ENCODE measurements at regions not wholly inside any gene's neighbourhood (a gene's known extent, or its start where the extent isn't known, plus 50 kb on each side); places are given as distances from the start of the nearest gene placed in this dataset.

DNA sequence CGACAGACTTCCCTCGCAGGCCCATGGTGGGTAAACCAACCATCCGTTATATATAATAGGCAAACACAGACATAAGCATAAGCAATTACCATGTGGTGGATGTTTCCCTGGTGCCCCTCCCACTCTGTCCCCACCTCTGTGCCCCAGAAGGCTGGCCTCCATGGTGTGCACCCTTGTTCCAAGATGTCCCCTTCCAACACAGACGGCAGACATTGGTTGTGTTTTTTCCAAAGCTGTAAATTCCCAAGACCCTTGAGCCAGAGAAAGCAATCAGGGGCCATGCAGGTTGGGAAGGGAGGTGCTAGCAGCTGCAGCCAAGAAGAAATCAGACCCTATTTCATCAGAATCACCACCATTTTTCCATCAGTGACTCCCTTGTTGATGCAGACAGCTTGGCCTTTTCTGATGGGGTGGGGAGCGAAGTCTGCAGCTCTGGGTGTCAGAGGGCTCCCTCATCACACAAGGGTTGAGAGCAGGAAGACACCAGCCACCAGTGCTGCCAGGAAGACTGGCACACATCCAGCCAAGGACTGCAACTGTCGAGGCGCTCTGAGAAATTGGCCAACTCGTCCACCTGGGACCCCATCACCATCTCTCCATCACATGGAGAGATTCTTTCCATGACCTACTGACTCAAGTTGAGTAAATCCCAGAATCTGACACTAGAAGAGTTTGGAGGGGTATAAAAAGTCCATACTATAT, 86.8 kb upstream of the CHST15 start:
- Histone ChIP-seq H3K27ac (no peak overlapping the region), H3K4me3 (no peak overlapping the region), H3K36me3 (no peaks in the 10 kb centered on the region), H3K9me3 (no peaks in the 10 kb centered on the region), H3K27me3 (no peaks in the 10 kb centered on the region), H3K4me1 (peaks cover 0 to 2% of the 10 kb centered on the region in 2 donors)
- intact Hi-C loops (cut with DNase I): no loop called here
- TF ChIP-seq, protein P1, sequence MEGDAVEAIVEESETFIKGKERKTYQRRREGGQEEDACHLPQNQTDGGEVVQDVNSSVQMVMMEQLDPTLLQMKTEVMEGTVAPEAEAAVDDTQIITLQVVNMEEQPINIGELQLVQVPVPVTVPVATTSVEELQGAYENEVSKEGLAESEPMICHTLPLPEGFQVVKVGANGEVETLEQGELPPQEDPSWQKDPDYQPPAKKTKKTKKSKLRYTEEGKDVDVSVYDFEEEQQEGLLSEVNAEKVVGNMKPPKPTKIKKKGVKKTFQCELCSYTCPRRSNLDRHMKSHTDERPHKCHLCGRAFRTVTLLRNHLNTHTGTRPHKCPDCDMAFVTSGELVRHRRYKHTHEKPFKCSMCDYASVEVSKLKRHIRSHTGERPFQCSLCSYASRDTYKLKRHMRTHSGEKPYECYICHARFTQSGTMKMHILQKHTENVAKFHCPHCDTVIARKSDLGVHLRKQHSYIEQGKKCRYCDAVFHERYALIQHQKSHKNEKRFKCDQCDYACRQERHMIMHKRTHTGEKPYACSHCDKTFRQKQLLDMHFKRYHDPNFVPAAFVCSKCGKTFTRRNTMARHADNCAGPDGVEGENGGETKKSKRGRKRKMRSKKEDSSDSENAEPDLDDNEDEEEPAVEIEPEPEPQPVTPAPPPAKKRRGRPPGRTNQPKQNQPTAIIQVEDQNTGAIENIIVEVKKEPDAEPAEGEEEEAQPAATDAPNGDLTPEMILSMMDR (IDR thresholded peaks at IDR 0.05): no peak
- DNase-seq (ENCODE audit: low spot score in 2 of 2): no peak

DNA sequence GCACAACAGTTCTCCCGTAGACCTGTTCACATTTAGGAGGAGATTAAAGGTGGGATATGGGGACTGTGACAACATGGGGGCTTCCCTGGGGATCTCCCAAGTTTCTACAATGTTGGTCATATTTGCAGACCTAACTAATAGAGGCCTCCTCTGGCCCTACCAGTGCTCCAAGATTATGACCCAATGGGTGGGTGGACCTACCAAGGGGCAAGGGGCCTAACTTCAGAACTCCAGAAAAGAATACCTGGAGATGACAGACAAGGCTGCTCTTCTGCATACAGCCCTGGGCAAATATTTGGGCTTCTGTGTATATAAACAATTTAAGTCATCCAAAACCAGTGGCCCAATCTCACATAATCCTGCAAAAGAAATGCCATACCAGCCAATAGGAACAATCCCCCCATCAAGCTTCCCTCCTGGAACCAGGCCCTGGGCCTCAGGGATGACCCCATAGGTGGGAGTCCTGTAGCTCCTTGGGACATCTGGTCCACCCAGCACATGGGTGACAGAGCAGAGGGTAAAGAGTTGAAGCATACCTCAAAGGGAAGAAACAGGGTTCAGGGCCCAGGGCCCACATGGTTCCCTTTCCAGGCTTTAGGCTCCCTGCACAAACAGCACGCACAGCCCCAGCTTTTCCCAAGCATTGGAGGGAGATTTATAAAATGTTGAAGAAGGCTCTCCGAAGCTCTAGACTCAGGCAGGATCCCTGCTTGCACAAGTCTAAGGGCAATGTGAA, 86.1 kb upstream of the CHST15 start:
- DNase-seq (ENCODE audit: low spot score in 2 of 2): no peak
- H3K4me1 ChIP-seq: peaks cover 0 to 2% of the 10 kb centered on the region in 2 donors

DNA sequence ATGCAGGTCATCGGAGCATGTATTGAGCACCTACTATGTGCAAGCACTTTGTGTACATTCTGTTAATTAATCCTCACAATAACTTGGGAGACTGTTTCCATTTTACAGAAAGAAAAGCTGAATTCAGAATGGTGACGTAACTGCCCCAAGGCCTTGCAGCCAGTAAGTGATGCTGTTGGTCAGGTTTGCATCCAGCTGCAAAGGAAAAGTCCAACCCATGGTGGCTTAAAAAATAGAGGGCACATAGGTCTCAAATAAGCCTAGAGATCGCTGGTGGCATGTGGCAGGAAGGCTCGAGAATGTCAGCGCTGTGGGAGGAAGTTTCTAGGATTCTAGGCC, 83.8 kb upstream of the CHST15 start:
- intact Hi-C loops (cut with DNase I): no loop called here
- H3K4me3 ChIP-seq: no peak overlapping the region
- TF ChIP-seq, protein P1 (IDR thresholded peaks at IDR 0.05): no peak
- peaks cover 0 to 2% of the 10 kb centered on the region in 2 donors for H3K4me1 ChIP-seq
- H3K36me3 ChIP-seq: no peaks in the 10 kb centered on the region
- DNase-seq (ENCODE audit: low spot score in 2 of 2): no peak
- no peaks in the 10 kb centered on the region for H3K27me3 ChIP-seq
- no peak overlapping the region for H3K27ac ChIP-seq
- no peaks in the 10 kb centered on the region for H3K9me3 ChIP-seq

More for the DNA sequence above, 86.1 kb upstream of the CHST15 start:
- intact Hi-C loops (cut with DNase I): no loop called here
- Histone ChIP-seq H3K4me3 (no peak overlapping the region), H3K27me3 (no peaks in the 10 kb centered on the region), H3K27ac (no peak overlapping the region), H3K9me3 (no peaks in the 10 kb centered on the region), H3K36me3 (no peaks in the 10 kb centered on the region)
- TF ChIP-seq, protein P1 (IDR thresholded peaks at IDR 0.05): no peak

DNA sequence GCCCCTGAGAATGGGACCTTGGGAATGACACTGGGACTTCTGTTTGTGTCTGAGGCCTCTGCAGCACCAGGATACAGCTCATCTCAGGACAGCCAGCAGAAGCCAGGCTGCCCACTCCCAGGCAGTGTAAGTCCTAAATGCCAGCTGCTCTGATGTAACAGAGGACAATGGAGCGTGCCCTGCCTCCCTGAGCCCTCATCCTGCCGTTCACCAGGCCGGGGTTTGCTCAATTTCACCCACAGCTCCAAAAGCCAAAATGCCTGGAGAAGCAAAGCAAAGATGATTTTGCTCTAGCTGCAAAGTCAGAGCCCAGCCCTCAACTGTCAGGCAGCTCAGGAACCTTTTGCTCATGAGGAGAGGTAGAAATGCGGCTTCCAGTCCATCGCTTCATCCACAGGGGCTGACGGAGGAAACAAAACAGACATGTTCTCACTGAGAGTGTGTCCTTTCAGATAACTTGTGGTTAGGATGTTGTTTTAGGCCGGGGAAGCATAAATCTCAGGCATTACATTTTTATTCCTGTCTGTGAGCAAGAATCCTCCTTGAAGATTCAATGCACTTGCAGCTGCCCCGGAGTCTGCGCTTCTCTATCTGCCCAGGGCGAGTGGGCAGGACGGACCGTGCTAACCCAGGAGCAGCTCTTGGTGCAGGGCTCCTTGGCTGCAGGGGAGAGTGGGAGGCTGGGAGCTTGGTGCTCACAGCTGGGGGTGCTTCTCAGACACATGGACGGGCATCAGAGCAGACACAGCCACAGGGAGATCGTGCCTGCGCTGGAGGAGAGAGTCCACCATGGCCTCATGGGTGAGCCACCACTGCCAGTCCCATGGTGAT, 83.2 kb upstream of the CHST15 start:
- no peaks in the 10 kb centered on the region for H3K36me3 ChIP-seq
- TF ChIP-seq, protein P1 (IDR thresholded peaks at IDR 0.05): no peak
- H3K9me3 ChIP-seq: no peaks in the 10 kb centered on the region
- H3K27me3 ChIP-seq: no peaks in the 10 kb centered on the region
- no peak overlapping the region for H3K4me3 ChIP-seq
- no peak overlapping the region for H3K27ac ChIP-seq
- no peak for DNase-seq (ENCODE audit: low spot score in 2 of 2)
- intact Hi-C loops (cut with DNase I): no loop called here
- H3K4me1 ChIP-seq: no peaks in the 10 kb centered on the region

DNA sequence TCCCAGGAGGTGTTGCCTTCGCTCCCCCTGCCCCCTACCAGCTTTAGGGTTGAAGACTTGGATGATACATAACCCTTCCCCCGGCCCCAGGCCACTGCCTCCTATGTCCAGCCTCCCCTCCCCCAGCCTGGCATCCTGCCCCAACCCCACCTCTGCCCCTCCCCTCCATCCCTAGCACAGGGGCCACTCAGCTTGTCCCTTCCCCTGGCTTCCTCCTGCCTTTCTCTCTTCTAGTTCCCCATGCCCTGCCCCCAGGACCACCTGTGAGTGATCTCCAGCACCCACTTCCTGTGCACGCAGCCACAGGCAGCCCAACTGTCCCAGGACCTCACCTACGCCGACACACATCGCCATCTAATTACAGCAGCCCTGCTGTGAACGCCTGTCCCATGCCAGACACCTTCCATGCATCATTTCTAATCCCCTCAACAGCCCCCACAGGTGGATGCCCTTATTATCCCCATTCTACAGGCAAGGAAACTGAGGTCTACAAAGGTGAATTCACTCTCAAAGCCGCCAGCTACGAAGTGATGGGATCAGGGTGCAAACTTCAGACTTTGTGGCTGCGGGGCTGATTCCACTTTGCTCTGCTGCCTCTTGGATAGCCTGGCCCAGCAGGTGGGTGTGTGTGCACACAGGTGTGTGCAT, 82.4 kb upstream of the CHST15 start:
- TF ChIP-seq, protein P1 (IDR thresholded peaks at IDR 0.05): no peak
- intact Hi-C loops (cut with DNase I): no loop called here
- no peak for DNase-seq (ENCODE audit: low spot score in 2 of 2)
- Histone ChIP-seq H3K9me3 (no peaks in the 10 kb centered on the region), H3K4me3 (no peak overlapping the region), H3K27me3 (no peaks in the 10 kb centered on the region), H3K36me3 (no peaks in the 10 kb centered on the region), H3K27ac (no peak overlapping the region), H3K4me1 (no peaks in the 10 kb centered on the region)

Data from ascending aorta (tissue), 2 donors.